GM23248 (cell line): ENCODE measurements at regions not wholly inside any gene's neighbourhood (a gene's known extent, or its start where the extent isn't known, plus 50 kb on each side); places are given as distances from the start of the nearest gene placed in this dataset.

Experiments
- DNase-seq: peaks from one replicate; pipeline ENCODE4 v3.0.0-alpha.2; 2015
- H2AFZ ChIP-seq: fragments of 200-600 bp; sonication (generic); 2 replicates; pipeline ENCODE4 v1.6.1; 2016; ENCODE audit warnings: antibody characterized with exemption
- H3F3A ChIP-seq: fragments of 200-600 bp; sonication (generic); 2 replicates; pipeline ENCODE4 v1.6.1; 2016; ENCODE audit warnings: mild to moderate bottlenecking, antibody characterized with exemption, mixed run types; ENCODE audit not compliant: insufficient read depth
- H3K27ac ChIP-seq: fragments of 200-600 bp; sonication (generic); 2 replicates; pipeline ENCODE4 v1.5.1; 2016; ENCODE audit warnings: mild to moderate bottlenecking
- H3K27me3 ChIP-seq: fragments of 200-600 bp; sonication (generic); replicated peaks from 2 replicates; pipeline ENCODE4 v1.6.1; 2016; ENCODE audit warnings: mild to moderate bottlenecking; ENCODE audit not compliant: insufficient read depth
- H3K36me3 ChIP-seq: fragments of 200-600 bp; sonication (generic); 2 replicates; pipeline ENCODE4 v1.6.1; 2016; ENCODE audit warnings: low read depth, mild to moderate bottlenecking
- H3K4me1 ChIP-seq: fragments of 200-600 bp; sonication (generic); 2 replicates; pipeline ENCODE4 v1.6.1; 2016; ENCODE audit warnings: mild to moderate bottlenecking; ENCODE audit not compliant: insufficient read depth
- H3K4me2 ChIP-seq: fragments of 200-600 bp; sonication (generic); one replicate; pipeline ENCODE4 v1.6.1; 2016; ENCODE audit warnings: mild to moderate bottlenecking; ENCODE audit not compliant: unreplicated experiment
- H3K4me3 ChIP-seq: fragments of 200-600 bp; sonication (generic); 2 replicates; pipeline ENCODE4 v1.5.1; 2016; ENCODE audit warnings: mild to moderate bottlenecking
- H3K79me2 ChIP-seq: fragments of 200-600 bp; sonication (generic); 2 replicates; pipeline ENCODE4 v1.6.1; 2016; ENCODE audit warnings: mild to moderate bottlenecking; ENCODE audit not compliant: insufficient read depth
- H3K9ac ChIP-seq: fragments of 200-600 bp; sonication (generic); 2 replicates; pipeline ENCODE4 v1.6.1; 2016; ENCODE audit warnings: mild to moderate bottlenecking
- H3K9me2 ChIP-seq: fragments of 200-600 bp; sonication (generic); 2 replicates; pipeline ENCODE4 v1.6.1; 2016; ENCODE audit warnings: mixed run types, mild to moderate bottlenecking, moderate library complexity; ENCODE audit not compliant: insufficient read depth
- H3K9me3 ChIP-seq: fragments of 200-600 bp; sonication (generic); one replicate; pipeline ENCODE4 v1.6.1; 2017; ENCODE audit warnings: low read depth
- H4K20me1 ChIP-seq: fragments of 200-600 bp; sonication (generic); 2 replicates; pipeline ENCODE4 v1.6.0; 2016; ENCODE audit not compliant: insufficient read depth
- EZH2 ChIP-seq: fragments of 200-600 bp; sonication (generic); IDR thresholded peaks from 2 replicates; pipeline ENCODE4 v1.6.1; 2018; ENCODE audit warnings: antibody characterized with exemption, mild to moderate bottlenecking; ENCODE audit not compliant: insufficient read depth, poor library complexity, severe bottlenecking
- EZH2phosphoT487 ChIP-seq: fragments of 200-600 bp; sonication (generic); IDR thresholded peaks from 2 replicates; pipeline ENCODE4 v1.6.1; 2018; ENCODE audit warnings: antibody characterized with exemption, moderate library complexity, mild to moderate bottlenecking, low read depth; ENCODE audit not compliant: insufficient read depth
- WGBS, 2 experiments: methylation state at CpG; one replicate each; pipeline ENCODE4 v1.1.6; 2015 to 2017; ENCODE audit warnings: low lambda C conversion rate in 2 of 2, low coverage in 1 of 2; ENCODE audit errors: missing lambda C conversion rate in 2 of 2; 5-methylcytosine and 5-hydroxymethylcytosine counted together
- in situ Hi-C: fragments of 300-500 bp; cut with MboI; formaldehyde crosslinking; loops from 2 replicates; pipeline ENCODE4 v1.15.0; 2020

GRCh38 chr13:111549464-111549863 lies 229.0 kb downstream of the TEX29 start:
- no peaks in the 10 kb centered on the region for H3K9me3 ChIP-seq
- no peak overlapping the region for H2AFZ ChIP-seq
- no peaks in the 10 kb centered on the region for H3F3A ChIP-seq
- no peaks in the 10 kb centered on the region for H3K27me3 ChIP-seq
- no peaks in the 10 kb centered on the region for H3K79me2 ChIP-seq
- H3K4me3 ChIP-seq, result no peak overlapping the region
- no peaks in the 10 kb centered on the region for H4K20me1 ChIP-seq
- DNase-seq, result no peak
- WGBS, 2 experiments, result 0 to 3% methylated on average over 2 of the region's 2 CpGs
- TF ChIP-seq EZH2phosphoT487 (no peak), EZH2 (no peak)
- no peaks in the 10 kb centered on the region for H3K36me3 ChIP-seq
- no peak overlapping the region for H3K27ac ChIP-seq
- no peak overlapping the region for H3K4me2 ChIP-seq
- no peaks in the 10 kb centered on the region for H3K4me1 ChIP-seq
- in situ Hi-C loops, result loop anchor here (10.0 kb wide), 1 partner anchor 55 kb away; no protein-coding TSS in a partner anchor
- no peaks in the 10 kb centered on the region for H3K9me2 ChIP-seq
- H3K9ac ChIP-seq, result no peak overlapping the region

GRCh38 chr13:111550062-111550461 lies 229.6 kb downstream of the TEX29 start:
- H3K4me1 ChIP-seq, result no peaks in the 10 kb centered on the region

GRCh38 chr13:111551204-111551820 lies 230.9 kb downstream of the TEX29 start:
- in situ Hi-C loops, result no loop called here
- H3K4me2 ChIP-seq, result no peak overlapping the region
- H2AFZ ChIP-seq, result no peak overlapping the region
- H3F3A ChIP-seq, result no peaks in the 10 kb centered on the region
- no peaks in the 10 kb centered on the region for H3K79me2 ChIP-seq
- 5 to 10% methylated on average over 5 of the region's 5 CpGs for WGBS, 2 experiments
- H3K27ac ChIP-seq, result no peak overlapping the region
- H4K20me1 ChIP-seq, result no peaks in the 10 kb centered on the region
- no peak overlapping the region for H3K9ac ChIP-seq
- H3K27me3 ChIP-seq, result no peaks in the 10 kb centered on the region
- no peak overlapping the region for H3K4me3 ChIP-seq
- H3K9me3 ChIP-seq, result no peaks in the 10 kb centered on the region
- TF ChIP-seq EZH2phosphoT487 (no peak), EZH2 (no peak)
- no peaks in the 10 kb centered on the region for H3K4me1 ChIP-seq
- H3K9me2 ChIP-seq, result no peaks in the 10 kb centered on the region
- DNase-seq, result no peak
- H3K36me3 ChIP-seq, result no peaks in the 10 kb centered on the region

More at GRCh38 chr13:111550062-111550461, 229.6 kb downstream of the TEX29 start:
- no peak overlapping the region for H3K9ac ChIP-seq
- no peak overlapping the region for H3K27ac ChIP-seq
- in situ Hi-C loops, result no loop called here
- no peaks in the 10 kb centered on the region for H4K20me1 ChIP-seq
- TF ChIP-seq EZH2phosphoT487 (no peak), EZH2 (no peak)
- H3K9me2 ChIP-seq, result no peaks in the 10 kb centered on the region
- no peaks in the 10 kb centered on the region for H3K9me3 ChIP-seq
- H3F3A ChIP-seq, result no peaks in the 10 kb centered on the region
- H3K27me3 ChIP-seq, result no peaks in the 10 kb centered on the region
- H3K79me2 ChIP-seq, result no peaks in the 10 kb centered on the region
- no peak overlapping the region for H3K4me2 ChIP-seq
- no peak overlapping the region for H3K4me3 ChIP-seq
- no peak for DNase-seq
- H2AFZ ChIP-seq, result no peak overlapping the region
- no peaks in the 10 kb centered on the region for H3K36me3 ChIP-seq

GRCh38 chr13:111552891-111553655 lies 232.6 kb downstream of the TEX29 start:
- Histone ChIP-seq H3K4me3 (no peak overlapping the region), H3K27ac (no peak overlapping the region), H3K4me1 (no peaks in the 10 kb centered on the region), H3K27me3 (no peaks in the 10 kb centered on the region), H3K9ac (no peak overlapping the region), H3K4me2 (no peak overlapping the region), H4K20me1 (no peaks in the 10 kb centered on the region), H3F3A (no peaks in the 10 kb centered on the region), H3K9me3 (no peaks in the 10 kb centered on the region), H3K36me3 (no peaks in the 10 kb centered on the region), H3K79me2 (no peaks in the 10 kb centered on the region), H2AFZ (no peak overlapping the region), H3K9me2 (no peaks in the 10 kb centered on the region)
- in situ Hi-C loops, result no loop called here
- no peak for TF ChIP-seq EZH2
- no peak for TF ChIP-seq EZH2phosphoT487
- DNase-seq, result no peak
- 42% methylated on average over 10 of the region's 10 CpGs for WGBS, 2 experiments
